ENCODE measurements at regions not wholly inside any gene's neighbourhood (a gene's known extent, or its start where the extent isn't known, plus 50 kb on each side); places are given as distances from the start of the nearest gene placed in this dataset.

DNA sequence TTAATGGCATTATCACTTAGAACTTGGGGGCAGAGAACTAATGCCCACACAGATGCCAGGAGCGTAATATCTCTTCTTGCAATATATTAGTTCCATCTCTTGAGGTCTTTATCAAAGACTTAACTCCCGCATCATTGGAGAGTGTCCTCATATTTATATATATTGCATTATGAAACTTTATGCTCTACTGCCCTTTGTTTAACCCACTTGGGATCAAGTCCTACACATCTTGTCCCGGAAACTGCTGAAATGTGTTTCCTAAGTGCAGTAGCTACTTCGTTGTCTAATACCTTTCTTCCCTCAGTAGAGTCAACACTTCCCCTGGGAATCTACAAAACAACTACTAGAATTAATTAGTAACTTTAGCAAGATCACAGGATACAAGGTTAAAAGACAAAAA, 1029.2 kb downstream of the OTOL1 start:
- Mint-ChIP-seq H3K9me3 (peaks cover 0 to 2% (median 0%) of the 10 kb centered on the region in 7 donors), H3K4me1 (no peaks in the 10 kb centered on the region), H3K27ac (no peak overlapping the region), H3K36me3 (no peaks in the 10 kb centered on the region), H3K4me3 (no peak overlapping the region), H3K27me3 (ENCODE audit: low read depth in 3 of 3) (peaks cover 0 to 1% (median 0%) of the 10 kb centered on the region in 3 donors)
- H3K4me1 ChIP-seq (ENCODE audit: control insufficient read depth in 1 of 2, insufficient read depth in 2 of 2, low read length in 2 of 2), result no peaks in the 10 kb centered on the region
- H4K20me1 ChIP-seq (ENCODE audit: insufficient read depth, low read length), result no peaks in the 10 kb centered on the region
- no CpG with 5 or more reads among the region's 4 CpGs for whole genome bisulfite sequencing (ENCODE audit: insufficient coverage)
- H3K36me3 ChIP-seq (replicated peaks in 1 of 2; ENCODE audit: control insufficient read depth in 1 of 2, insufficient read depth in 2 of 2, low read length in 2 of 2), result no peaks in the 10 kb centered on the region
- TF ChIP-seq, protein P1, sequence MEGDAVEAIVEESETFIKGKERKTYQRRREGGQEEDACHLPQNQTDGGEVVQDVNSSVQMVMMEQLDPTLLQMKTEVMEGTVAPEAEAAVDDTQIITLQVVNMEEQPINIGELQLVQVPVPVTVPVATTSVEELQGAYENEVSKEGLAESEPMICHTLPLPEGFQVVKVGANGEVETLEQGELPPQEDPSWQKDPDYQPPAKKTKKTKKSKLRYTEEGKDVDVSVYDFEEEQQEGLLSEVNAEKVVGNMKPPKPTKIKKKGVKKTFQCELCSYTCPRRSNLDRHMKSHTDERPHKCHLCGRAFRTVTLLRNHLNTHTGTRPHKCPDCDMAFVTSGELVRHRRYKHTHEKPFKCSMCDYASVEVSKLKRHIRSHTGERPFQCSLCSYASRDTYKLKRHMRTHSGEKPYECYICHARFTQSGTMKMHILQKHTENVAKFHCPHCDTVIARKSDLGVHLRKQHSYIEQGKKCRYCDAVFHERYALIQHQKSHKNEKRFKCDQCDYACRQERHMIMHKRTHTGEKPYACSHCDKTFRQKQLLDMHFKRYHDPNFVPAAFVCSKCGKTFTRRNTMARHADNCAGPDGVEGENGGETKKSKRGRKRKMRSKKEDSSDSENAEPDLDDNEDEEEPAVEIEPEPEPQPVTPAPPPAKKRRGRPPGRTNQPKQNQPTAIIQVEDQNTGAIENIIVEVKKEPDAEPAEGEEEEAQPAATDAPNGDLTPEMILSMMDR (IDR thresholded peaks at IDR 0.05), result no peak
- H3K27me3 ChIP-seq (ENCODE audit: control insufficient read depth in 2 of 2, insufficient read depth in 2 of 2, low read length in 2 of 2), result no peaks in the 10 kb centered on the region
- no peak overlapping the region for H3K4me3 ChIP-seq (replicated peaks in 1 of 3; ENCODE audit: low read depth in 2 of 3, low read length in 3 of 3)
- no peak overlapping the region for H3K27ac ChIP-seq (ENCODE audit: low read depth in 1 of 2, low read length in 2 of 2)
- no peaks in the 10 kb centered on the region for H3K79me2 ChIP-seq (ENCODE audit: insufficient read depth, low read length)
- no peak overlapping the region for H3K9ac ChIP-seq (ENCODE audit: insufficient read depth, low read length, poor library complexity, severe bottlenecking)
- H3K4me2 ChIP-seq (replicated peaks; ENCODE audit: extremely low read depth, low read length, poor library complexity, severe bottlenecking), result no peak overlapping the region
- no peak overlapping the region for H2AFZ ChIP-seq (ENCODE audit: insufficient read depth, low read depth, low read length, poor library complexity, severe bottlenecking)
- intact Hi-C loops (cut with micrococcal nuclease), result no loop called here
- DNase-seq, result no peak
- no peaks in the 10 kb centered on the region for H3K9me3 ChIP-seq (replicated peaks in 1 of 2; ENCODE audit: control insufficient read depth in 1 of 2, insufficient read depth in 1 of 2, low read length in 2 of 2)

DNA sequence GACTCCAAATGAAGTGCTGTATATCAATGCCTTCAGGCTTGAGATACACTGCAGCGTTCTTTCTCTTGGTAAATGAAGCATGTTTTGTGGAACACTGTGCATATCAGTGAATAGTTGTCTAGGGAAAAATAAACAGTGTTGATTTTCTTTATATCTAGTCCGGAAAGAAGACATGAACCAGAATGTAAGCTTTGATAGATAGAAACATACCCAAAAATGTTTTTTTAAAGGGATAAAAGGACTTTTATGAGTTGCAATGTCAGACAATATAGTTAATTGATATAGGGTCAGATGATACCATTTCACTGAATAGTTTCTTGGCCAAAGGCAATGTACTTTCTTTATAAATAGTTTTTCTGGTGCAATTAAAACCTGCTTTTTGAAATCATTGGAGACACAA, 1037.8 kb downstream of the OTOL1 start:
- Mint-ChIP-seq H3K4me3 (no peak overlapping the region), H3K4me1 (no peaks in the 10 kb centered on the region), H3K9me3 (peaks cover 0 to 2% (median 0%) of the 10 kb centered on the region in 7 donors), H3K36me3 (no peaks in the 10 kb centered on the region), H3K27ac (no peak overlapping the region), H3K27me3 (ENCODE audit: low read depth in 3 of 3) (no peaks in the 10 kb centered on the region)
- Histone ChIP-seq H3K27ac (ENCODE audit: low read depth in 1 of 2, low read length in 2 of 2) (no peak overlapping the region), H4K20me1 (ENCODE audit: insufficient read depth, low read length) (no peaks in the 10 kb centered on the region), H3K9me3 (replicated peaks in 1 of 2; ENCODE audit: control insufficient read depth in 1 of 2, insufficient read depth in 1 of 2, low read length in 2 of 2) (no peaks in the 10 kb centered on the region), H3K9ac (ENCODE audit: insufficient read depth, low read length, poor library complexity, severe bottlenecking) (no peak overlapping the region), H3K4me1 (ENCODE audit: control insufficient read depth in 1 of 2, insufficient read depth in 2 of 2, low read length in 2 of 2) (no peaks in the 10 kb centered on the region), H2AFZ (ENCODE audit: insufficient read depth, low read depth, low read length, poor library complexity, severe bottlenecking) (no peak overlapping the region), H3K36me3 (replicated peaks in 1 of 2; ENCODE audit: control insufficient read depth in 1 of 2, insufficient read depth in 2 of 2, low read length in 2 of 2) (no peaks in the 10 kb centered on the region), H3K4me3 (replicated peaks in 1 of 3; ENCODE audit: low read depth in 2 of 3, low read length in 3 of 3) (no peak overlapping the region), H3K27me3 (ENCODE audit: control insufficient read depth in 2 of 2, insufficient read depth in 2 of 2, low read length in 2 of 2) (no peaks in the 10 kb centered on the region), H3K79me2 (ENCODE audit: insufficient read depth, low read length) (no peaks in the 10 kb centered on the region), H3K4me2 (replicated peaks; ENCODE audit: extremely low read depth, low read length, poor library complexity, severe bottlenecking) (no peak overlapping the region)
- no peak for DNase-seq
- intact Hi-C loops (cut with micrococcal nuclease), result no loop called here
- WGBS (ENCODE audit: insufficient coverage), result 100% methylated on average over 1 of the region's 2 CpGs
- TF ChIP-seq, protein P1 (IDR thresholded peaks at IDR 0.05), result no peak

Measured in CD14-positive monocyte (primary cell).